Subcutaneous abdominal adipose tissue (tissue), 5 donors: ENCODE measurements at regions not wholly inside any gene's neighbourhood (a gene's known extent, or its start where the extent isn't known, plus 50 kb on each side); places are given as distances from the start of the nearest gene placed in this dataset.

ENCODE experiments used
- H3K27ac ChIP-seq: one replicate; pipeline ENCODE4 v1.7.0; 2013; ENCODE audit warnings: low read depth, mild to moderate bottlenecking, inconsistent platforms, low read length, moderate library complexity
- H3K27me3 ChIP-seq, 5 donors: one replicate each; pipeline ENCODE4 v1.7.0; 2013; ENCODE audit warnings: low read length in 5 of 5, inconsistent platforms in 1 of 5; ENCODE audit not compliant: control insufficient read depth in 5 of 5, insufficient read depth in 4 of 5
- H3K36me3 ChIP-seq, 5 donors: one replicate each; pipeline ENCODE4 v1.7.0; 2013; ENCODE audit warnings: low read length in 5 of 5; ENCODE audit not compliant: control insufficient read depth in 5 of 5, insufficient read depth in 5 of 5
- H3K4me1 ChIP-seq, 5 donors: one replicate each; pipeline ENCODE4 v1.7.0; 2013; ENCODE audit warnings: low read length in 5 of 5, mild to moderate bottlenecking in 3 of 5, moderate library complexity in 1 of 5; ENCODE audit not compliant: control insufficient read depth in 5 of 5, insufficient read depth in 5 of 5
- H3K4me3 ChIP-seq, 5 donors: one replicate each; pipeline ENCODE4 v1.7.0; 2013; ENCODE audit warnings: low read length in 5 of 5, low read depth in 1 of 5
- H3K9ac ChIP-seq, 5 donors: one replicate each; pipeline ENCODE4 v1.7.0; 2013; ENCODE audit warnings: low read length in 5 of 5, mild to moderate bottlenecking in 4 of 5, moderate library complexity in 3 of 5
- H3K9me3 ChIP-seq, 5 donors: one replicate each; pipeline ENCODE4 v1.7.0; 2013; ENCODE audit warnings: low read length in 5 of 5; ENCODE audit not compliant: control insufficient read depth in 5 of 5
- donor health status: healthy.
- donor health status: healthy.
- donor health status: healthy.
- donor health status: healthy.
- donor health status: healthy.

- H3K36me3 ChIP-seq = no peaks in the 10 kb centered on the region
- H3K9ac ChIP-seq = no peak overlapping the region
- H3K4me1 ChIP-seq = peaks cover 0 to 20% (median 17%) of the 10 kb centered on the region in 5 donors
- H3K27me3 ChIP-seq = peaks cover 13 to 34% (median 26%) of the 10 kb centered on the region in 5 donors
- no peak overlapping the region for H3K27ac ChIP-seq
- H3K9me3 ChIP-seq = no peaks in the 10 kb centered on the region
- H3K4me3 ChIP-seq = peak overlapping the region in 1 of 5 donors; percentile 66
Measured at GRCh38 chr12:94874518-94875302, 128.8 kb downstream of the NDUFA12 start.

GRCh38 chr12:94873734-94874517 lies 129.6 kb downstream of the NDUFA12 start:
- no peaks in the 10 kb centered on the region for H3K36me3 ChIP-seq
- H3K4me3 ChIP-seq = peak overlapping the region; percentile 35 to 66 (median 59)
- H3K27me3 ChIP-seq = peaks cover 13 to 34% (median 26%) of the 10 kb centered on the region in 5 donors
- no peak overlapping the region for H3K9ac ChIP-seq
- peaks cover 0 to 20% (median 17%) of the 10 kb centered on the region in 5 donors for H3K4me1 ChIP-seq
- no peaks in the 10 kb centered on the region for H3K9me3 ChIP-seq
- no peak overlapping the region for H3K27ac ChIP-seq

- Histone ChIP-seq H3K36me3 (no peaks in the 10 kb centered on the region), H3K4me1 (peaks cover 0 to 20% (median 17%) of the 10 kb centered on the region in 5 donors), H3K27me3 (peaks cover 13 to 34% (median 24%) of the 10 kb centered on the region in 5 donors), H3K27ac (no peak overlapping the region), H3K9ac (no peak overlapping the region), H3K9me3 (no peaks in the 10 kb centered on the region), H3K4me3 (peak overlapping the region in 4 of 5 donors; percentile 22 to 66 (median 34))
Measured at GRCh38 chr12:94872971-94873733, 130.3 kb downstream of the NDUFA12 start.

- Histone ChIP-seq H3K27ac (no peak overlapping the region), H3K4me1 (peaks cover 0 to 20% (median 17%) of the 10 kb centered on the region in 5 donors), H3K36me3 (no peaks in the 10 kb centered on the region), H3K4me3 (peak overlapping the region in 2 of 5 donors; percentile 22 to 66), H3K27me3 (peaks cover 13 to 34% (median 24%) of the 10 kb centered on the region in 5 donors), H3K9ac (no peak overlapping the region), H3K9me3 (no peaks in the 10 kb centered on the region)
Measured at GRCh38 chr12:94872671-94872970, 130.9 kb downstream of the NDUFA12 start.

- H3K36me3 ChIP-seq = no peaks in the 10 kb centered on the region
- no peaks in the 10 kb centered on the region for H3K9me3 ChIP-seq
- H3K27ac ChIP-seq = no peak overlapping the region
- no peak overlapping the region for H3K9ac ChIP-seq
- H3K4me1 ChIP-seq = peaks cover 0 to 20% (median 17%) of the 10 kb centered on the region in 5 donors
- H3K27me3 ChIP-seq = peaks cover 13 to 34% (median 24%) of the 10 kb centered on the region in 5 donors
- no peak overlapping the region for H3K4me3 ChIP-seq
Measured at GRCh38 chr12:94872007-94872653, 131.4 kb downstream of the NDUFA12 start.

GRCh38 chr12:94870511-94870910 lies 133.0 kb downstream of the NDUFA12 start:
- H3K4me1 ChIP-seq = peaks cover 0 to 20% (median 17%) of the 10 kb centered on the region in 5 donors
- H3K27ac ChIP-seq = no peak overlapping the region
- H3K27me3 ChIP-seq = peaks cover 18 to 34% (median 24%) of the 10 kb centered on the region in 5 donors
- H3K36me3 ChIP-seq = no peaks in the 10 kb centered on the region
- no peak overlapping the region for H3K4me3 ChIP-seq
- no peak overlapping the region for H3K9ac ChIP-seq
- H3K9me3 ChIP-seq = no peaks in the 10 kb centered on the region

- Histone ChIP-seq H3K27me3 (peaks cover 9 to 20% (median 17%) of the 10 kb centered on the region in 5 donors), H3K4me1 (peaks cover 0 to 7% (median 5%) of the 10 kb centered on the region in 5 donors), H3K9me3 (peaks cover 0 to 4% (median 0%) of the 10 kb centered on the region in 5 donors), H3K36me3 (no peaks in the 10 kb centered on the region), H3K9ac (no peak overlapping the region), H3K27ac (no peak overlapping the region), H3K4me3 (no peak overlapping the region)
Measured at GRCh38 chr12:94868161-94868560, 135.3 kb downstream of the NDUFA12 start.

- no peak overlapping the region for H3K9ac ChIP-seq
- no peak overlapping the region for H3K4me3 ChIP-seq
- no peak overlapping the region for H3K27ac ChIP-seq
- no peaks in the 10 kb centered on the region for H3K4me1 ChIP-seq
- peaks cover 0 to 4% (median 0%) of the 10 kb centered on the region in 5 donors for H3K9me3 ChIP-seq
- peaks cover 4 to 15% (median 8%) of the 10 kb centered on the region in 5 donors for H3K27me3 ChIP-seq
- H3K36me3 ChIP-seq = no peaks in the 10 kb centered on the region
Measured at GRCh38 chr12:94867066-94867855, 136.2 kb downstream of the NDUFA12 start.

GRCh38 chr12:94864987-94865386 lies 138.5 kb downstream of the NDUFA12 start:
- Histone ChIP-seq H3K27me3 (peaks cover 0 to 5% (median 0%) of the 10 kb centered on the region in 5 donors), H3K36me3 (no peaks in the 10 kb centered on the region), H3K27ac (no peak overlapping the region), H3K9ac (no peak overlapping the region), H3K4me1 (no peaks in the 10 kb centered on the region), H3K4me3 (no peak overlapping the region), H3K9me3 (peaks cover 0 to 4% (median 0%) of the 10 kb centered on the region in 5 donors)
